RWPE2 (cell line): ENCODE measurements at regions not wholly inside any gene's neighbourhood (a gene's known extent, or its start where the extent isn't known, plus 50 kb on each side); places are given as distances from the start of the nearest gene placed in this dataset.

ENCODE experiments used
- ATAC-seq: fragments of 200-7000 bp; cut with Tn5 transposase; 3 replicates; pipeline ENCODE4 v1.9.1; 2021; ENCODE audit warnings: low read depth
- DNase-seq: peaks from one replicate; pipeline ENCODE4 v3.0.0-alpha.2; 2020; ENCODE audit warnings: low spot score
- H3K27ac ChIP-seq: fragments of 450-650 bp; 2 replicates; pipeline ENCODE4 v1.5.1; 2017; ENCODE audit warnings: mild to moderate bottlenecking; ENCODE audit not compliant: poor library complexity, severe bottlenecking
- H3K27me3 ChIP-seq: fragments of 250-450 bp; sonication (Bioruptor Pico); 2 replicates; pipeline ENCODE4 v1.5.1; 2021; ENCODE audit warnings: mild to moderate bottlenecking, moderate library complexity; ENCODE audit not compliant: insufficient read depth, poor library complexity, severe bottlenecking
- H3K36me3 ChIP-seq: fragments of 250-450 bp; sonication (Bioruptor Pico); 2 replicates; pipeline ENCODE4 v1.5.1; 2020; ENCODE audit warnings: low read depth, mild to moderate bottlenecking, moderate library complexity
- H3K4me1 ChIP-seq: fragments of 250-450 bp; sonication (Bioruptor Pico); 2 replicates; pipeline ENCODE4 v1.5.1; 2021; ENCODE audit warnings: mild to moderate bottlenecking, moderate library complexity; ENCODE audit not compliant: insufficient read depth, poor library complexity, severe bottlenecking
- H3K4me3 ChIP-seq: fragments of 250-450 bp; sonication (Bioruptor Pico); 2 replicates; pipeline ENCODE4 v1.5.1; 2021; ENCODE audit warnings: mild to moderate bottlenecking, moderate library complexity; ENCODE audit not compliant: severe bottlenecking
- H3K9me3 ChIP-seq: fragments of 250-450 bp; sonication (Bioruptor Pico); 2 replicates; pipeline ENCODE4 v1.5.1; 2021; ENCODE audit warnings: mild to moderate bottlenecking, moderate library complexity; ENCODE audit not compliant: severe bottlenecking
- TF ChIP-seq, protein P1 (sequence below): fragments of 450-650 bp; IDR thresholded peaks from one replicate; pipeline ENCODE4 v1.5.1; 2017; ENCODE audit warnings: mild to moderate bottlenecking, moderate library complexity; ENCODE audit not compliant: poor library complexity, severe bottlenecking

- H3K9me3 ChIP-seq = no peaks in the 10 kb centered on the region
- DNase-seq (no peak), ATAC-seq (no peak)
- no peak overlapping the region for H3K27ac ChIP-seq
- H3K4me1 ChIP-seq = no peaks in the 10 kb centered on the region
- no peak overlapping the region for H3K4me3 ChIP-seq
- H3K27me3 ChIP-seq = no peaks in the 10 kb centered on the region
- TF ChIP-seq, protein P1, sequence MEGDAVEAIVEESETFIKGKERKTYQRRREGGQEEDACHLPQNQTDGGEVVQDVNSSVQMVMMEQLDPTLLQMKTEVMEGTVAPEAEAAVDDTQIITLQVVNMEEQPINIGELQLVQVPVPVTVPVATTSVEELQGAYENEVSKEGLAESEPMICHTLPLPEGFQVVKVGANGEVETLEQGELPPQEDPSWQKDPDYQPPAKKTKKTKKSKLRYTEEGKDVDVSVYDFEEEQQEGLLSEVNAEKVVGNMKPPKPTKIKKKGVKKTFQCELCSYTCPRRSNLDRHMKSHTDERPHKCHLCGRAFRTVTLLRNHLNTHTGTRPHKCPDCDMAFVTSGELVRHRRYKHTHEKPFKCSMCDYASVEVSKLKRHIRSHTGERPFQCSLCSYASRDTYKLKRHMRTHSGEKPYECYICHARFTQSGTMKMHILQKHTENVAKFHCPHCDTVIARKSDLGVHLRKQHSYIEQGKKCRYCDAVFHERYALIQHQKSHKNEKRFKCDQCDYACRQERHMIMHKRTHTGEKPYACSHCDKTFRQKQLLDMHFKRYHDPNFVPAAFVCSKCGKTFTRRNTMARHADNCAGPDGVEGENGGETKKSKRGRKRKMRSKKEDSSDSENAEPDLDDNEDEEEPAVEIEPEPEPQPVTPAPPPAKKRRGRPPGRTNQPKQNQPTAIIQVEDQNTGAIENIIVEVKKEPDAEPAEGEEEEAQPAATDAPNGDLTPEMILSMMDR = no peak
- H3K36me3 ChIP-seq = no peaks in the 10 kb centered on the region
Observed at GRCh38 chr4:126328914-126329313, 1014.2 kb downstream of the FAT4 start.

- no peak for ATAC-seq
- Histone ChIP-seq H3K27me3 (no peaks in the 10 kb centered on the region), H3K4me1 (no peaks in the 10 kb centered on the region), H3K4me3 (no peak overlapping the region), H3K36me3 (no peaks in the 10 kb centered on the region), H3K27ac (no peak overlapping the region), H3K9me3 (no peaks in the 10 kb centered on the region)
- no peak for DNase-seq
- TF ChIP-seq, protein P1 = no peak
Observed at GRCh38 chr4:126338548-126338947, 1023.8 kb downstream of the FAT4 start.

GRCh38 chr4:126341927-126342326 lies 1027.2 kb downstream of the FAT4 start:
- Histone ChIP-seq H3K9me3 (no peaks in the 10 kb centered on the region), H3K36me3 (no peaks in the 10 kb centered on the region), H3K27ac (no peak overlapping the region), H3K4me3 (no peak overlapping the region), H3K27me3 (no peaks in the 10 kb centered on the region), H3K4me1 (no peaks in the 10 kb centered on the region)
- no peak for DNase-seq
- TF ChIP-seq, protein P1 = no peak
- no peak for ATAC-seq

- ATAC-seq = no peak
Observed at GRCh38 chr4:126344472-126344871, 1029.7 kb downstream of the FAT4 start.

DNA sequence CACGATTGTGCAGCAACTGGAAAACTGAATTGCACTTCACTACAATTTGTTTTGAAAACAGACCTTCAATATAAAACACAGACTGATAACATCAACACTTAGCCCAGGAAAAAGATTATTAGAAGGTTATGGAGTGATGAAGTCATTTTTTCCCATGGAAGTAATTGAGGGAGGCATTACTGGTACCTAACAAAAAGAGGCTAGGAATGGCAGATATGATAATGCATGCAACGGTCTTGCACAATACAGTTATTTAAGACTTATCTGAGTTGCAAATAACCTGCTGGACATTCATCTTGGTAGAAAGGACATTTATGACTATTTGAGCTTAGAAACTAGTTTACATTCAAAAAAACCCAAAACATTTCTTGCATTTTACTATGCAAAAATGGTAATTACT lies 1031.9 kb downstream of the FAT4 start:
- Histone ChIP-seq H3K9me3 (no peaks in the 10 kb centered on the region), H3K27ac (no peak overlapping the region), H3K4me3 (no peak overlapping the region), H3K36me3 (no peaks in the 10 kb centered on the region), H3K4me1 (no peaks in the 10 kb centered on the region), H3K27me3 (no peaks in the 10 kb centered on the region)
- no peak for DNase-seq
- ATAC-seq = no peak
- TF ChIP-seq, protein P1 = no peak

More at GRCh38 chr4:126344472-126344871, 1029.7 kb downstream of the FAT4 start:
- H3K9me3 ChIP-seq = no peaks in the 10 kb centered on the region
- TF ChIP-seq, protein P1 = no peak
- no peak overlapping the region for H3K27ac ChIP-seq
- DNase-seq = no peak
- H3K36me3 ChIP-seq = no peaks in the 10 kb centered on the region
- no peak overlapping the region for H3K4me3 ChIP-seq
- no peaks in the 10 kb centered on the region for H3K4me1 ChIP-seq
- no peaks in the 10 kb centered on the region for H3K27me3 ChIP-seq
